ENCODE measurements at regions not wholly inside any gene's neighbourhood (a gene's known extent, or its start where the extent isn't known, plus 50 kb on each side); places are given as distances from the start of the nearest gene placed in this dataset.

DNA sequence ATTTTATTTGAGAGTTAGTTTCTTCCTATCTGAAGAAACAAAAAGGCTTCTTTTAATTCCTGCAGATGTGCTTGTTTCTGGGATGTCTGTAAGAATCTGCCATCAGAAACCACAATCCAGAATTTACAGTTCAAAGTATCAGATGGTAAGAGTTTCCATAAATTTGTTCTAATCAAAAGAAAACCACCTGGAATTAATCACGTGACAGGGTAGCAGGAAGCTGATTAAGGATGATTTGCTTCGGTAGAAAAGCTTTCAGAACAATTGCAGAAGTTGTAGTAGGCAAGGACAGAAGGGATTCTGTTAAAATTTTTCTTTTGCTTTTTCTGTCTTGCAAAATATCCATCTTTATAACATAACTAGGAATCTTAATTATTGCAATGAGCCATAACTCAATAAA, 1975.1 kb upstream of the AGA start:
- no peak for DNase-seq (ENCODE audit: low read depth)

DNA sequence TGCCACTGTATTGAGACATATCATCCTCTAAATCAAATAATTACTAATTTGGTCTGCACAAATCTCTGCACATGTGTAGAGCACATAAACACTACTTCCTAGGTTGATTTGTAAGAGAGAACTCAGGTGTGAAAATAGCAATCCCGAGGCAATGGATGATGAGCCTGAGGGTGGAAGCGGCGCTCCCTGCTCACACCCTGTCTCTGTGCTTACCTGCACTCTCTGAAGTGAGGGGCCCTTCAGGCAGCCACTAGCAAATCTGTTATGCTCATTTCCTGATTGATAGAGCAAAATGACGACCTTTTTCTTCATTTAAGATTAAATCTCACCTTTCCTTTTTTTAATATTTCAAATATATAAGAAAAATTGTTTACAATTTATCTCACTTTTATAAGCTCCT, 1995.7 kb upstream of the AGA start:
- DNase-seq (ENCODE audit: low read depth), result no peak

DNA sequence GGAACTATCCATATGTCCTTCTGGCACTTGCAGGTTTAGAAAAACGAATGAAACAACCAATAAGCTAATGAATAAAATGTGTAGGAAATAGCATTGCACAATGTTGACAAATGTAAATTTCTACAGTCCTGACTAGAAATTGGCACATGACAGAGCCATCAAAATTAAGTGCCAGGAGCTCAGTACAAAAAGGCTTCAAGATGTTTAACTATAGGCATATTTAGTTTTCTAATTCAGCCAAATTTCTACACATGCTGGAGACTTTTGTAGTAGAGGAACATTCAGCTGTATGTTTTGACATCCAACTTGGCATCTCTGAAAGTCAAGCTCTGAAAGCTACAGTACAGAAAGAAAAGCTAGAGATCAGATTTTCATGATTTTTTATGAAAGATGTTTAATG, 1999.4 kb upstream of the AGA start:
- DNase-seq (ENCODE audit: low read depth), result no peak

DNA sequence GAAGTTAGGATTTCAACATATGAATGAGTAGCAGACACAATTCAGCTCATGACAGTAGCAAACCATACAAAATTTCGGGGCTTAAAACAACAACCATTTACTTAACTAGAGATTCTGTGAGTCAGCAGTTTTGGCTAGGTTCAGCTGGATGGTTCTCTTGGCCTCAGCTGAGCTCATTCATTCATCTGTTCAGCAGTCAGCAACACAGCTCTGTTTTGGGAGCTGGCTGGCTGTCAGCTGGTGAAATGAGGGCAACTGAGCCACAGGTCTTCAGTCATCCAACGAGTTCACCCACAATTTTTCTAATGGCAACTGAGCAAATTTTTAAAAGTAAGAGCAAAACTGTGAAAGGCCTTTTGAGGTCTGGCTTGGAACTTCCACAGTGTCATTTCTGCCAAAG, 2005.1 kb upstream of the AGA start:
- no peak for DNase-seq (ENCODE audit: low read depth)

DNA sequence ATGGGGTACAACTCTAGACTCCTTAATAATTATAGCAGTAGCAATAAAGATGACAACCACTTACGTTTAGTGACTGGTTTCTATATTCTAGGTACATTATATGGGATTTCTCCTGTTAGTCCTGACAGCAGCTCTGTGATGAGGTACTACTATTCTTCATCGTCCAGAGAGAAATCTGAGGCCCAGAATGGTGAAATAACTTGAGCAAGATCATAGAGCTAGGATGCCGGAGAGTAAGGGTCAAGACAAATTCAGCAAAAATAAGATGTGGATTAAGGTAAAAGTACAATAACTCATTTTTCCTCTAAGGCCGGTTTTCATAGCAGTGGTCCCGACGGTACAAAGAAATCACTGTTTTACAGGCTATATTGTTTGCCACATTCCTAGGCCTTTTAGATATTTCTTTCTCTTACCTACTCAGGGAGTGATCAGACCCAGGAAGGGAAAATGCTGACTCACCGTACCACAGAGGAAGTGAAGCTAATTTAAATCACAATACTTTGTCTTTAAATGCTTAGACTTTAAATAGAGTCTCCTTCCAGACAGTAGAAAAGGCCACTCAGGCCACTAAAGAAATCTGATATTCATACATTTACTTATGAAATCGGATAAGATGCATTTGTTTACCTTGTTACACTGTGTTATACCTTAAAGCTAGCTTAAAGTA, 2023.0 kb upstream of the AGA start:
- peak; percentile 13 for DNase-seq (ENCODE audit: low read depth)

DNA sequence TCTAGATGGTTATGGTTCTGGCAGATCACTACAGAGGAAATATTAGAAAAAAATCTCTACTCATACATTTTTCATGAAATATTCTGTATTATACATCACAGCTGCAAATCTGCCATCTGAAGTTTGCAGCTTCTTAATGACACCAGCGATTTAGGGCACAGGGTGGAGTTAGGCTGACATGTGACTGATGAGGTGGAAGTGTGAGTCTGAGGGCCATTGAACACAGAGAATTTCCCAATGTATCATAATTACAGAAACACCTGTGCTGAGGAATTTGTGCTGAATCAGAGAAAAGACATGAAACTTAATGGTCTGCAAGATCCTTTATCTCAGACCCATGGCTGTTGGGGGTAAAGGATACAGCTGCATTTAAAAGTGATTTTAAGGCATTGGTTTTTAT, 2025.6 kb upstream of the AGA start:
- no peak for DNase-seq (ENCODE audit: low read depth)

DNA sequence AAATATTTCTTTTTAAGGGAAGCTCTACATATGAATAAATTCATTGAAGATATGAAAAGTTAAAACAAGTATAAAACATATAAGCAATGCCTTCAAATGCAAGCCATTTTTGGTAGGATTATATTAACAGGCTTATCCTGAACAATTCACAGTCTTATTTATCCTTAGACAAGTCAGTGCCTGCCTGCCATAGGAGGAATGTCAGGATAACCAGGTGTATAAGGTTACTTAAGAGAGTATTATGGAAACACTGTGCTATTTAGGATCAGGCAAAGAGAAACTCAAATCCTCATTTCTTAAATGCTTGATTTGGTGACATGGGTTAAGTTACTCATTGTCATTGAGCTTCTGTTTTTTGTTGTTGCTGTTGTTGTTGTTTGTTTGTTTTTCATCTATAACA, 2029.9 kb upstream of the AGA start:
- DNase-seq (ENCODE audit: low read depth), result no peak

DNA sequence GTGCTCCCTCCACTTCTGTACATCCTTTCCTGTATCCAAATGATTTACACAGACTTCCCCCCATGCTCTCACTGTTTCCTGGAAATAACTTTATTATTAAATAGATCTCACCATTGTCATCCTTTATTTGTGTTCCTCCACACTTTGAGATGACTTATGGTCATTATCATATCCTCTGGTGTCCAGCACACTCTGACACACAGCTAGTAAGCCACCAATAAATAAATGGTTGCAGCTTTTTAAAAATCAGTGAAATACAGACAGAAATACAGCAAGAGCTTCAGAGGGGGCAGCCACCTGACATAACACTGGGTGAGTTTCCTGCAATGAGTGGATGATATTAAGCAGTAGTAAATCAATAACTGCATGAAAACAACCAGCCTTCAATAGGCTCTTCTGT, 2036.4 kb upstream of the AGA start:
- no peak for DNase-seq (ENCODE audit: low read depth)

DNA sequence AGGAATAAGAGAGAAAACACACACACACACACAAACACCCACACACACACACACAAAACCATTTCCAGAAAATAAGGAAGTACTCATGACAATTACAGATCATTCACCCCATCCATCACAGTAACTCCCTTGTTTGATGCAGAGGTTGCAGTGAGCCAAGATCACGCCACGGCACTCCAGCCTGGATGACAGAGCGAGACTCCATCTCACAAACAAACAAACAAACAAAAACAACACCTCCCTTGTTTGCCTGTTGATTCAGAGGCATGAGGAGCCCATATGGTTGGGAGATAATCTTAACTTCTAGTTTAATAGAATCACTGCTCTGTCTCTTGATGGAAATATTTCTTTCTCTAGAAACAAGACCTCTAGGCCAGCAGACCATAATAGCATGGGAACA, 2043.5 kb upstream of the AGA start:
- DNase-seq (ENCODE audit: low read depth), result no peak

DNA sequence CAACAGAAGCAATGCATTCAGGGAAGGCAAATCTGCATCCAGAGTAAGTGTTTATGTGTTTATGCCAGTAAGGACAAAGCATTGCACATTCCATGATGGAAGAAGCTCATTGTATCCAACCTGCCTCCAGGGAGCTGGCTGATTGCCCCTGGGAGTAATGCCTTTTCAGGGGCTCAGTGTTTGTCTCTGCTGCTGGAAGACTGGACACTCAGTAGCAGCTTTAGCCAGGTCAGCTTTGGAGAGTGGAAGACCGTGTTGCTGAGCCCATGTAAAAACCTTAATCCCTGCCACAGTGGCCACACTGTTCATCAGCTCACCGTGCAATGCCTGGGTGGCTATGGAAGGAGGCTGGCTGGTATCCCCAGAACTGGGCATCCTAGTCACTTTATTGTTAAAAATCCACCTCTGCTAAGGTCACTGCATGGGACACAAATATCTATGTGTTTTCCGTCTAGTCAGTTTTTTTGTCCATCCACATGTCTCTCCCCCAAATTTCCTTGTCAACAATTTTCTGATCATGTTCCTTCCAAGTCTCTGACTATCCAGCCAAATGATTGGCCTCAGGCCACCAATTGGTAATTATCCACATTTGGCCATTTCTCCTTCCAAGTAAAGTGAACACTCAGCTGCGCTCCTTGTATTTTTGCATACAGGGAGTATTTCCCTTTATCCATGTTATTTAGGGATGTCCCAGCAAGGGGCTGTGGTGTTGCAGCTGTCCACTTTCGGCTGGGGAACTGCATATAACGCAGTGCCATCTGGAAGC, 2044.5 kb upstream of the AGA start:
- no peak for DNase-seq (ENCODE audit: low read depth)

DNA sequence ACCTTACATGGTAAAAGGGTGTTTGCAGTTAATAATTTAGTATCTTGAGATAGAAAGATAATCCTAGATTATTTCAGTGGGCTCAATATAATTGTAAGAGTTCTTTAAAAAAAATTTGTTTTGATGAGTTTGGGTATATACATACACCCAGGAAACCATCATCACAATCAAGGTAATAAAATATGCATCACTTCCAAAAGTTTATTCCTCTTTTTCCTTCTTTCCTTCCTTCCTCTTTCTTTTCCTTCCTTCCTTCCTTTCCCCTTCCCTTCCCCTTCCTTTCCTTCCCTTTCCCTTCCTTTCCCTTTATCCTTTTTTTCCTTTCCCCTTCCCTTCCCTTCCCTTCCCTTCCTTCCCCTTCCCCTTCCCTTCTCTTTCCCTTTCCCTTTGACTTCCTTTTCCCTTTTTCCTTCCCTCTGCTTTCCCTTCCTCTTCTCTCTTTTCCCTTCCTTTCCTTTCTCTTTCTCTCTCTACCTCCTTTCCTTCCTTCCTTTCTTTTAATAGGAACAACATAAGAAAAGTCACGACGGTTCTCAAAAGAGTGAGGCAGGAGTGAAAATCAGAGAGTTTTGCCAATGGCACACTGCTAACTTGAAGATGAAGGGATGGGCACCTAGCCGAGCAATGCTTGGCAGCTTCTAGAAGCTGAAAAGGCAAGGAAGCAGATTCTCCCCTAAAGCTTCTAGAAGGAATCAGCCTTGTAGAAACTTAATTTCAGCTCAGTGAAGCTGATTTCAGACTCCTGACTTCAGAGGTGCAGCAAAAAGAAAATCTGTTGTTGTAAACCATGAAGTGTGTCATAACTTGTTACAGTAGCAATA, 2050.2 kb upstream of the AGA start:
- DNase-seq (ENCODE audit: low read depth), result no peak

DNA sequence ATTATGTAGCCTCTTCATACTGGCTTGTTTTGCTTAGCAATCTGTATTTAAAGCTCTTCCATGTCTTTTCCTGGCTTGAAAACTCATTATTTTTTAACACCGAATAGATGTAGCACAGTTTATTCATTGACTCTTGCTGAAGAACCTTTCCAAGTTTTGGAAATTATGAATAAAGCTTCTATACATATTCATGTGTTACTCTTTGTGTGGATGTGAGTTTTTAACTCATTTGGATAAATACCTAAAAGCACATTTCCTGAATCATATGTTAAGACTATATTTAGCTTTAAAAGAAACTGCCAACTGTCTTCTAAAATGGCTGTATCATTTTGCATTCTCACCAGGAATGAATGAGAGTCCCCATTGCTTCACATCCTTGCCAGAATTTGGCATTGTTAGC, 2061.7 kb upstream of the AGA start:
- no peak for DNase-seq (ENCODE audit: low read depth)

DNA sequence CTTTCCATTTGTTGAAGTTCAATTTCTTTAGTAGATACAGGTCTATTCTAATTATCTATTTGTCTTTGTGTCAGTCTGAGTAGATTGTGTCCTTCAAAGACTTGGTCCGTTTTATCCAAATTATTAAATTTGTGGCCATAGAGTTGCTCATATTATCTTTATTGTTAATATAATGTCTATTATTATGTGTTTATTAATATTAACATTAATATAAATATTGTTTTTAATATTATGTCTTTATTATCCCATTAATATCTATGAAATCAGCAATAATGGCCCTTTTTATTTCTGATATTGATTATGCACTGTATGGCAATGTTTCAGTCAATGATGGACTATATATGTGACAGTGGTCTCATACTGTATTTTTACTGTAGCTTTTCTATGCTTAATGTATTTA, 2067.3 kb upstream of the AGA start:
- DNase-seq (ENCODE audit: low read depth), result no peak

DNA sequence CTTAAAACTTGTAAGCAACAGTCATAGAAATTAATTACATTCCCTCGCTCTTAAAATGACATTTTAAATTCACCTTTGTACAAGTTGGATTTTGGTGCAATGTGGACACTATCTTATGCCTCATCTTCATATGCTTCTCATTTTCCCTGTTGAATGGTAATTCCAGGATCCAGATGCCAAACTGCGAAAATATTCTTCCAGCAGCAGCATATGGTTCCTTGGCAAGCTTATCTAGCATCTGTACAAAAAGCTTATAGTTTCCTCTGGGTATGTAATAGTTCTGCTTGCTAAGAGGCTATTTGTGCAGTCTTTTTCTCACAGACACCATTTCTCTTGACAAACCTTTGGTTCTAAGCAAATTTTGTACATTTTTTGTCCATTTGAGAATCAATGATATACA, 2079.7 kb upstream of the AGA start:
- DNase-seq (ENCODE audit: low read depth), result no peak

DNA sequence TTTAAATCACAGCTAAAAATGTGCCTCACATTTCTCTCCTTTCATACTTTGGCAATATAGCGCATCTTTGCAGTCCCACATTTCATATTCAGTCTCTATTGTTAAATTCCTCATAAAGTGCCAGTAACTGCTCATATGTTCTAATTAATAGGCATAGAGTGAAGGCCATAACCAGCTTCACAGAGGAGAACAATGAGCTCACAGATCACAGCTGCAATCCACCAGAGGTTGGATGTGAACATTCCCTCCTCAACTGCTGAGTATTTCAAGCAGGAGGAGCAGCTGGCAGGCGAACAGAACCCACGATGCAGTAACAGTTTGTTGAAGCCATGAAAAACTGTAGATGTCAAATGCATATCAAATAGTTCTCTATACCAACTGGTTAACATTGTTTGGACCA, 2088.7 kb upstream of the AGA start:
- no peak for DNase-seq (ENCODE audit: low read depth)

DNA sequence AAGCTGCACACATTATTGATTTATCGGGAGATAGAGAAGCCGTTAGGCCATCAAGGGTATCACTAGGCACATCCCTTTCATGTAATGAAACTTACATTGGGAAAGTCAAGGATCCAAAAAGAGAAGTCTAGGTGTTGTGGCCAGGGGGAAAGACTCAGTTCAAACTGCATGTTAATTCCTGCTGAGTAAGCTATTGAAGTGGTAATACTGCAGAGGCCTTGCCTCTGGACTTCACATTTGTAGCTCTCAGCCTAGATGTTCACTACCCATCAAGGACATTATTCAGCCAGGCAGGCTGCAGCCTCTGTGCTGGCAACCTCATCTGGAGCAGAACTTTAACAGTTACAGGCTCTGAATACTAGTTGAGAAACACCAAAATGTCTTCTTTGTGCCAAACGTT, 2094.5 kb upstream of the AGA start:
- DNase-seq (ENCODE audit: low read depth), result no peak

DNA sequence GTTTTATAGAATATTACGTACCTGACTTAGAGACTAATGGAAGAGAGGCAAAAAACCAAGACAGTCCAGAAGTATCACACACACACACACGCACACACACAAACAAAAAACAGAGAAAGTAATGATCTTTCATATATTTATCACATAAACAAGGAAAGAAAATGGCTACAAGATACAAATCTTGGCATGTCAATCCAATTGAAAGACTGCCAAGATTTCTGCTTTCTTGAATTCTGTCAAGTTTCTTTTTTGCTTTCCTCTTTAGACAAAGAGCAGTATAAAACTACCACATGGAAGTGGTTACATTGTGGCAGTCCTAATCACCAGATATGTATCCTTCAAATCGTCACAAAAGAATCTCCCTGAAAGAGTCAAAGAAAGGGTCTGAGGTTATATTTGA, 2097.4 kb upstream of the AGA start:
- no peak for DNase-seq (ENCODE audit: low read depth)

DNA sequence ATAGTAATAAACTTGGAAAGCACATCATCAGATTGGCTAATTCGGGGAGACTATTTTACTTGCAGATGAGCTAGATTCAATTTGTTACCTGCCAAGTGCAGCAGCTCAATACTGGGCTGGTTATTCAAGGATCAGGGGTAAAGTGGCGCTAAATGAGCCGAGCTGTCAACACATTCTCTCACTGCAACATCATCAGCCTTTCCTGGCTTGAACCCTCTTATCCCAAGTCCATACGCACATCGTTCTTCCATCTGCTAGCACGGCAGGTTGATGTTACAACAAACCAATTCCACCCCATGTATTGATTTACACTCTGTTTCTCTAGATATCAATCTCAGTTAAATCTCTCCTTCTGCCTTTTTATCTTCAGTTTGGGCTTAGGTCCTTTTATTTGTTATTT, 2101.5 kb upstream of the AGA start:
- DNase-seq (ENCODE audit: low read depth), result no peak

DNA sequence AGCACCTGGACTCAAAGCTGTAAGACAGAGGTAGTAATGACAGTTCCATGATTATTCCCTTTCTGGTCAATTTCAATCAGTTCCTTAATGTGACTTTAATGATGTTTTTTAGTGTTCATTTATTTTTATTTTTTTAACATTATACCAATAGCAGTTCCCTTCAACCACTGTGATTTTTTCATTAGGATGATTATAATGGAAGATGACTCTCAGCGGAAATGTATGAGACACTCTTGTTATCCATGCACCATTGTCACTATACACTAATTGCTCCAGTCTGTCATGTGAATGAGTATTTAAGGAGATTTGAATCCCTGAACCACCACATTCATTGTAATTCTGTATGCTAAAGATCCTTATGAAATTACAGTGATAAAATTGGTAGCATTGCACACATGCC, 2102.3 kb upstream of the AGA start:
- no peak for DNase-seq (ENCODE audit: low read depth)

DNA sequence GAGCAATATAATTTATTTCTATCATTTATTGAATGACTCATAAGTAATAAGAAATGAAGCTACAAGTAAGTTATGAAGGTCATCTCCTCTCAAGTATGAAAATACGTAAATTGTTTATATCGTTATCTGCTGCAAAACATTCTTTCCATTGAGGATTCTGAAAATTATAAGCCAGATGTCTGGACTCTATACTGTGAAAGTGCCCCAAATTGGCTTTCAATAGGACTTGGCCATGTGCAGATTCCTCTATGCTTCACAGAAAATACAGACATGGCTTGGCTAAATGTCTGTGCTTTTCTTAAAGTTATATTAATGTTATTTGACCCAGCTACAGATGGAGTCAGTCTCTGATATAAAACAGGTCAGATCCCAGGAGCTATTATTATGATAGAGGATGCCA, 2109.9 kb upstream of the AGA start:
- no peak for DNase-seq (ENCODE audit: low read depth)

DNA sequence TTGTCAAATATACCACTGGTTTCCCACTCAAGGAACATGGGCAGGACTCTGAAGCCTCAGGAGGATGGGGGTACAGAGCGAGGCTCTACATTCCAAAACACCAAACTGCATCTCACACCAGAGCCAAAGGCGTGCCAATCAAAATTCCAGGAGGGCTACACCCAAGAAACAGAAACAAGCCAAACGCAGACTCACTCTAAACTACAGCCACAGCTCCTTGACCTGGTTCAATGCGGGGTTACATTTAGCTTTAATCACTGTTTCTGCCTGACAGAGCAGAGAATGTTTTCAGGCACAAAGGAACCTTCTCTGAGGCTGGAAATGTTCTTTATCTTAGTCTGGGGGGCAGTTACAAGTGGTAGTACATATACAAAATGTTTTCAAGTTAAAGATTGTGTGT, 2121.5 kb upstream of the AGA start:
- no peak for DNase-seq (ENCODE audit: low read depth)

DNA sequence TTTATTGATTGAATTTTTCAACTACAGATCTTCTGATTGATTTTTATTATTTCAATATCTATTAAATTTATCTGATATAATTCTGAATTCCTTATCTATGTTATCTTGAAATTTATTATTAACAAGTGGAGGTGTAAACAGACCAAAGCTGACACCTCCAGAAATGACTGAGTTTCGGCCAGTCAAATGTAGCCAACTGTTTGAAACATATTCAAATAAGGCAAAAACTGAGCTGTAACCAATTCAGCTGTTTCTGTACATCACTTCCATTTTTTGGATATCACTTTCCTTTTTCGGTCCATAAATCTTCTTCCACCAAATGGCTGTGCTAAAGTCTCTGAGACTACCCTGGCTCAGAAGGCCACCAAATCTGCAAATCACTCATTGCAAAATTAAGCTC, 2127.3 kb upstream of the AGA start:
- no peak for DNase-seq (ENCODE audit: low read depth)

Data from RPMI7951 (cell line).